Activated CD4-positive, alpha-beta T cell treated with anti-CD3 and anti-CD28 coated beads, Interleukin-2, Interleukin-4, amounts not matched to agents 100 ng/mL and 50 ng/mL, durations not matched to agents 16 hours and 8 hours (primary cell): ENCODE measurements at regions not wholly inside any gene's neighbourhood (a gene's known extent, or its start where the extent isn't known, plus 50 kb on each side); places are given as distances from the start of the nearest gene placed in this dataset.

ENCODE experiments used
- DNase-seq: peaks from one replicate; pipeline ENCODE4 v3.0.0-alpha.2; 2020; ENCODE audit warnings: low spot score

- DNase-seq, result no peak
Observed at GRCh38 chr4:59086410-59086809, 1976.2 kb upstream of the IGFBP7 start.

GRCh38 chr4:59091146-59092142 lies 1981.3 kb upstream of the IGFBP7 start:
- no peak for DNase-seq

GRCh38 chr4:59094505-59094904 lies 1984.3 kb upstream of the IGFBP7 start:
- no peak for DNase-seq

GRCh38 chr4:59102311-59102710 lies 1992.1 kb upstream of the IGFBP7 start:
- DNase-seq, result no peak

- DNase-seq, result no peak
Observed at GRCh38 chr4:59120287-59120814, 2010.2 kb upstream of the IGFBP7 start.

- no peak for DNase-seq
Observed at GRCh38 chr4:59122626-59123025, 2012.4 kb upstream of the IGFBP7 start.

- DNase-seq, result no peak
Observed at GRCh38 chr4:59126159-59126558, 2016.0 kb upstream of the IGFBP7 start.

GRCh38 chr4:59127006-59127405 lies 2016.8 kb upstream of the IGFBP7 start:
- DNase-seq, result no peak

GRCh38 chr4:59127743-59128142 lies 2017.6 kb upstream of the IGFBP7 start:
- DNase-seq, result no peak

- no peak for DNase-seq
Observed at GRCh38 chr4:59135248-59135985, 2025.2 kb upstream of the IGFBP7 start.

GRCh38 chr4:59161249-59161648 lies 2038.9 kb upstream of the ADGRL3 start:
- DNase-seq, result no peak

- DNase-seq, result no peak
Observed at GRCh38 chr4:59175617-59176016, 2024.5 kb upstream of the ADGRL3 start.

- no peak for DNase-seq
Observed at GRCh38 chr4:59179372-59179771, 2020.8 kb upstream of the ADGRL3 start.

- no peak for DNase-seq
Observed at GRCh38 chr4:59180161-59180560, 2020.0 kb upstream of the ADGRL3 start.

GRCh38 chr4:59180969-59181368 lies 2019.2 kb upstream of the ADGRL3 start:
- DNase-seq, result no peak

- DNase-seq, result no peak
Observed at GRCh38 chr4:59195839-59196238, 2004.3 kb upstream of the ADGRL3 start.

GRCh38 chr4:59200992-59201391 lies 1999.1 kb upstream of the ADGRL3 start:
- no peak for DNase-seq

GRCh38 chr4:59217910-59218631 lies 1982.1 kb upstream of the ADGRL3 start:
- no peak for DNase-seq

- DNase-seq, result no peak
Observed at GRCh38 chr4:59222221-59222620, 1977.9 kb upstream of the ADGRL3 start.

GRCh38 chr4:59223292-59223941 lies 1976.7 kb upstream of the ADGRL3 start:
- DNase-seq, result no peak

- no peak for DNase-seq
Observed at GRCh38 chr4:59238212-59238611, 1961.9 kb upstream of the ADGRL3 start.

- DNase-seq, result no peak
Observed at GRCh38 chr4:59240011-59240410, 1960.1 kb upstream of the ADGRL3 start.
